IMR-90 (cell line): ENCODE measurements at regions not wholly inside any gene's neighbourhood (a gene's known extent, or its start where the extent isn't known, plus 50 kb on each side); places are given as distances from the start of the nearest gene placed in this dataset.

ENCODE experiments used
- ATAC-seq: fragments of 200-7000 bp; cut with Tn5 transposase; 2 replicates; pipeline ENCODE4 v1.9.1; 2020; ENCODE audit warnings: low read depth, mild to moderate bottlenecking, moderate library complexity
- BruUV-seq: library from RNA; stranded (reverse); fragments of 400-500 nt; replicated peaks from 2 replicates; lab custom pipeline; 2021; lab: Mats Ljungman, UMichigan
- CTCF ChIA-PET: fragments of 300-600 bp; formaldehyde crosslinking; extraction: SDS; loops from one replicate; lab custom pipeline; 2021; ENCODE audit warnings: antibody characterized with exemption; lab: Yijun Ruan, JAX
- POLR2A ChIA-PET: fragments of 300-600 bp; sonication (Branson Sonifier 250); formaldehyde crosslinking; loops from one replicate; lab custom pipeline; 2022; ENCODE audit warnings: antibody characterized with exemption; ENCODE audit not compliant: unreplicated experiment; lab: Charles Lee
- DNase-seq: peaks from one replicate; pipeline ENCODE4 v3.0.0; 2013
- H2AFZ ChIP-seq: replicated peaks from 2 replicates; pipeline ENCODE3; 2013; ENCODE audit warnings: low read length, mild to moderate bottlenecking; ENCODE audit not compliant: poor library complexity
- H2AK5ac ChIP-seq: 2 replicates; pipeline ENCODE4 v1.6.1; 2013; ENCODE audit warnings: low read depth, low read length, inconsistent platforms
- H2AK9ac ChIP-seq: replicated peaks from 2 replicates; pipeline ENCODE3; 2013; ENCODE audit warnings: mild to moderate bottlenecking, low read depth, low read length, moderate library complexity; ENCODE audit not compliant: poor library complexity
- H2BK120ac ChIP-seq: 2 replicates; pipeline ENCODE4 v1.6.1; 2013; ENCODE audit warnings: low read depth, low read length, inconsistent platforms
- H2BK15ac ChIP-seq: 3 replicates; pipeline ENCODE4 v1.6.1; 2013; ENCODE audit warnings: low read depth, low read length, inconsistent platforms
- H2BK20ac ChIP-seq: 2 replicates; pipeline ENCODE4 v1.6.1; 2013; ENCODE audit warnings: low read depth, mild to moderate bottlenecking, inconsistent platforms, low read length, moderate library complexity
- H2BK5ac ChIP-seq: 2 replicates; pipeline ENCODE4 v1.6.1; 2013; ENCODE audit warnings: mild to moderate bottlenecking, low read depth, low read length, inconsistent platforms; ENCODE audit not compliant: poor library complexity, severe bottlenecking
- H3K14ac ChIP-seq: replicated peaks from 2 replicates; pipeline ENCODE4 v1.6.1; 2013; ENCODE audit warnings: low read depth, low read length, inconsistent platforms
- H3K18ac ChIP-seq: 2 replicates; pipeline ENCODE4 v1.6.1; 2013; ENCODE audit warnings: low read depth, low read length, control low read depth
- H3K23ac ChIP-seq: 2 replicates; pipeline ENCODE4 v1.6.1; 2013; ENCODE audit warnings: low read depth, low read length, inconsistent platforms
- H3K27ac ChIP-seq: 2 replicates; pipeline ENCODE4 v1.5.1; 2013; ENCODE audit warnings: mild to moderate bottlenecking, control low read depth, low read length; ENCODE audit not compliant: insufficient read depth
- H3K27me3 ChIP-seq: 2 replicates; pipeline ENCODE4 v1.6.1; 2013; ENCODE audit warnings: low read length; ENCODE audit not compliant: control insufficient read depth, insufficient read depth
- H3K36me3 ChIP-seq: 2 replicates; pipeline ENCODE4 v1.6.1; 2013; ENCODE audit warnings: low read length, mixed read lengths; ENCODE audit not compliant: control insufficient read depth, insufficient read depth
- H3K4ac ChIP-seq: 2 replicates; pipeline ENCODE4 v1.6.1; 2013; ENCODE audit warnings: low read depth, low read length, inconsistent platforms
- H3K4me1 ChIP-seq: 2 replicates; pipeline ENCODE4 v1.6.1; 2013; ENCODE audit warnings: low read length, mixed read lengths; ENCODE audit not compliant: control insufficient read depth, insufficient read depth
- H3K4me2 ChIP-seq: 2 replicates; pipeline ENCODE4 v1.6.1; 2013; ENCODE audit warnings: low read depth, mild to moderate bottlenecking, control low read depth, low read length, moderate library complexity
- H3K4me3 ChIP-seq: 2 replicates; pipeline ENCODE4 v1.5.1; 2013; ENCODE audit warnings: low read depth, mild to moderate bottlenecking, control low read depth, low read length, moderate library complexity; ENCODE audit not compliant: insufficient read depth
- H3K56ac ChIP-seq: 2 replicates; pipeline ENCODE4 v1.6.1; 2013; ENCODE audit warnings: low read length, inconsistent platforms; ENCODE audit not compliant: insufficient read depth; ENCODE audit errors: extremely low read depth
- H3K79me1 ChIP-seq, 2 experiments: 2 replicates each; pipeline ENCODE4 v1.6.1; 2013; ENCODE audit warnings: low read length in 2 of 2, inconsistent platforms in 1 of 2, low read depth in 1 of 2
- H3K9ac ChIP-seq: 2 replicates; pipeline ENCODE4 v1.6.1; 2013; ENCODE audit warnings: low read depth, low read length, control low read depth
- H3K9me1 ChIP-seq: 2 replicates; pipeline ENCODE4 v1.6.1; 2013; ENCODE audit warnings: low read length, inconsistent platforms; ENCODE audit not compliant: insufficient read depth
- H3K9me3 ChIP-seq: 2 replicates; pipeline ENCODE4 v1.6.1; 2013; ENCODE audit warnings: low read length; ENCODE audit not compliant: control insufficient read depth, insufficient read depth
- H4K20me1 ChIP-seq: 2 replicates; pipeline ENCODE4 v1.6.1; 2013; ENCODE audit warnings: low read length, inconsistent platforms; ENCODE audit not compliant: insufficient read depth
- H4K5ac ChIP-seq: 2 replicates; pipeline ENCODE4 v1.6.1; 2013; ENCODE audit warnings: mild to moderate bottlenecking, low read depth, low read length, control low read depth
- H4K8ac ChIP-seq, 2 experiments: 2 replicates each; pipeline ENCODE4 v1.6.1; 2013; ENCODE audit warnings: low read depth in 2 of 2, low read length in 2 of 2, control low read depth in 1 of 2, inconsistent platforms in 1 of 2
- H4K91ac ChIP-seq: 2 replicates; pipeline ENCODE4 v1.6.1; 2013; ENCODE audit warnings: low read depth, low read length, inconsistent platforms; ENCODE audit not compliant: insufficient read depth
- NFE2L2 ChIP-seq: fragments of 150-350 bp; IDR thresholded peaks from 2 replicates; pipeline ENCODE4 v1.6.1; 2016; ENCODE audit warnings: low read depth, mild to moderate bottlenecking, low read length
- RCOR1 ChIP-seq: IDR thresholded peaks from 2 replicates; pipeline ENCODE4 v1.6.1; 2012; ENCODE audit warnings: mild to moderate bottlenecking, low read length, improper control_type of control experiment; ENCODE audit not compliant: insufficient replicate concordance
- SMC3 ChIP-seq: fragments of 150-350 bp; IDR thresholded peaks from 2 replicates; pipeline ENCODE4 v1.6.1; 2016; ENCODE audit warnings: low read depth, mild to moderate bottlenecking, antibody characterized with exemption, low read length, moderate library complexity
- WGBS, 2 experiments: methylation state at CpG; one replicate each; pipeline versions ENCODE4 v1.1.5 to v1.1.7; 2013; ENCODE audit warnings: missing lambda C conversion rate in 2 of 2; ENCODE audit not compliant: insufficient read length in 1 of 2; ENCODE audit errors: extremely low coverage in 2 of 2; 5-methylcytosine and 5-hydroxymethylcytosine counted together
- dilution Hi-C: fragments of 300-500 bp; cut with HindIII; formaldehyde crosslinking; loops from one replicate; pipeline ENCODE4 v1.14.3; 2018; ENCODE audit warnings: low sequenced_read_pairs; ENCODE audit not compliant: unreplicated experiment
- in situ Hi-C: fragments of 300-500 bp; cut with MboI; formaldehyde crosslinking; loops from 3 replicates; pipeline ENCODE4 v1.14.3; 2019; ENCODE audit warnings: low sequenced_read_pairs, inconsistent platforms, mixed read lengths
- intact Hi-C: fragments of 100-400 bp; cut with micrococcal nuclease; formaldehyde crosslinking; loops from 2 replicates; pipeline ENCODE4 v1.10.0; 2022

- in situ Hi-C loops, result no loop called here
- no peak for DNase-seq
- intact Hi-C loops, result loop anchor here (5.0 kb wide), 1 partner anchor 51 kb away; no protein-coding TSS in a partner anchor
Measured at GRCh38 chr5:135136546-135136945, 102.5 kb upstream of the PITX1 start.

More at GRCh38 chr5:135136546-135136945, 102.5 kb upstream of the PITX1 start:
- TF ChIP-seq NFE2L2, result no peak
- TF ChIP-seq RCOR1, result no peak
- TF ChIP-seq SMC3, result no peak
- BruUV-seq, result no TSS peak
- Histone ChIP-seq H4K8ac (peak overlapping the region in 1 of 2 experiments; percentile 48; a peak in 3 of 4 replicates), H3K9me1 (peaks cover 51% of the 10 kb centered on the region), H4K5ac (no peak overlapping the region), H2BK5ac (no peak overlapping the region), H3K9ac (no peak overlapping the region), H4K91ac (peak overlapping the region; percentile 94), H2AFZ (peak overlapping the region; percentile 16), H2BK20ac (peak overlapping the region; percentile 92), H3K18ac (peak overlapping the region; percentile 18), H3K4ac (peak overlapping the region; percentile 99), H3K56ac (no peak overlapping the region), H3K4me2 (no peak overlapping the region), H3K36me3 (no peaks in the 10 kb centered on the region), H3K9me3 (no peaks in the 10 kb centered on the region), H2AK5ac (peak overlapping the region; percentile 91; the same call in 1 of the 2 replicates), H3K4me3 (no peak overlapping the region), H2BK120ac (peak overlapping the region; percentile 98), H3K79me1 (peaks cover 0 to 22% of the 10 kb centered on the region in 2 experiments; a peak in 2 of 4 replicates), H2AK9ac (no peak overlapping the region), H4K20me1 (no peaks in the 10 kb centered on the region), H3K23ac (no peak overlapping the region), H3K4me1 (peaks cover 44% of the 10 kb centered on the region), H2BK15ac (peak overlapping the region; percentile 51; the same call in 2 of the 3 replicates), H3K14ac (peak overlapping the region; percentile 68), H3K27ac (no peak overlapping the region), H3K27me3 (no peaks in the 10 kb centered on the region)
- dilution Hi-C loops, result no loop called here
- ChIA-PET CTCF (interaction anchor here (0.6 kb wide), 1 partner anchor 39 kb away, joined by 3 read pairs; no protein-coding TSS in a partner anchor), POLR2A (no interaction called here)
- no CpG with 5 or more reads among the region's 2 CpGs for WGBS, 2 experiments
- ATAC-seq, result no peak
